SK-MEL-5 (cell line): ENCODE measurements at regions not wholly inside any gene's neighbourhood (a gene's known extent, or its start where the extent isn't known, plus 50 kb on each side); places are given as distances from the start of the nearest gene placed in this dataset.

Source experiments
- DNase-seq: peaks from one replicate; pipeline ENCODE4 v3.0.0-alpha.2; 2016; ENCODE audit warnings: low read depth, low spot score
- in situ Hi-C: cut with HindIII; loops from 2 replicates; pipeline ENCODE4 v1.10.0; 2016; ENCODE audit warnings: low sequenced_read_pairs, high pct_unique_total_duplicates, low pct_unique_long_range_greater_than_20kb

DNA sequence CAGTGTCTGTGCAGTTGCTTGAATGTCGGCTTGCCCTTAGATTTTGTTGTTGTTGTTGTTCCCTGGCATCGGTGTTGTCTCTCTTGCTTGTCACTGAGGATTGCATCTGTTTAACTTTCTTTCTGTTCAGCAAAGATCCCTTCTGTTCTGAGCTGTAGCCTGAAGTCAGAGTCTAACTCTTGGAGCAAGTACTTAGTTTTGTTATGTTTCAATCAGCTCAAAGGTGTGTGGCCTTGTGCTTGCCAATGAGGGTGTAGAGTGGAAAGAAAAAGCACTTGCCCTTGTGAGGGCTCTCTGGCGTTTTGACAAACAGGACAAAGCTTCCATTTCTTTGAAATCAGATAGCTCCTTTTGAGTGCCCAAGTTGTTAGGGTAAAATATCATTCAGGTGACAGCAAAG is 757.1 kb upstream of the CDH7 start:
- in situ Hi-C loops, result no loop called here
- no peak for DNase-seq

DNA sequence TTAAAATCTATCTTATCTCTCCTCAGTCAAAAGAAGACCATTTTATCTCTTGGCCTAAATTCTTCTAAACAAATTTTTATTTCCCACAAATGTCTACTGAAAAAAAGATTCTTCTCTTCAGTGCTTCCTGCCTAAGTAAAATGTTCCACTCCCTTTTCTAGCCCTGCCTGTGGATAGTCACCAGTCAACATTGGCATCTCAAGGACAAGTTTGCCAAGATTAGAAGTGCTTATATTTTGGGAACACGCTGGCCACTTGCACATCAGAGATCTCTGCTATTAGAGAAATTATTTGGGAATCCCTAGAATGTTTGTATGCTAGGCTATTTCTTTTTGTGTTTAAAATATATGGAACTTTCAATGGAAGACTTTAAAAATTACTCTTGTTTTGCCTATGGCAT is 758.2 kb upstream of the CDH7 start:
- no peak for DNase-seq
- in situ Hi-C loops, result no loop called here

- in situ Hi-C loops, result no loop called here
- no peak for DNase-seq
These were observed 759.7 kb upstream of the CDH7 start for GRCh38 chr18:64991102-64991501.

- DNase-seq, result no peak
- in situ Hi-C loops, result no loop called here
These were observed 763.8 kb upstream of the CDH7 start for GRCh38 chr18:64986906-64987495.

DNA sequence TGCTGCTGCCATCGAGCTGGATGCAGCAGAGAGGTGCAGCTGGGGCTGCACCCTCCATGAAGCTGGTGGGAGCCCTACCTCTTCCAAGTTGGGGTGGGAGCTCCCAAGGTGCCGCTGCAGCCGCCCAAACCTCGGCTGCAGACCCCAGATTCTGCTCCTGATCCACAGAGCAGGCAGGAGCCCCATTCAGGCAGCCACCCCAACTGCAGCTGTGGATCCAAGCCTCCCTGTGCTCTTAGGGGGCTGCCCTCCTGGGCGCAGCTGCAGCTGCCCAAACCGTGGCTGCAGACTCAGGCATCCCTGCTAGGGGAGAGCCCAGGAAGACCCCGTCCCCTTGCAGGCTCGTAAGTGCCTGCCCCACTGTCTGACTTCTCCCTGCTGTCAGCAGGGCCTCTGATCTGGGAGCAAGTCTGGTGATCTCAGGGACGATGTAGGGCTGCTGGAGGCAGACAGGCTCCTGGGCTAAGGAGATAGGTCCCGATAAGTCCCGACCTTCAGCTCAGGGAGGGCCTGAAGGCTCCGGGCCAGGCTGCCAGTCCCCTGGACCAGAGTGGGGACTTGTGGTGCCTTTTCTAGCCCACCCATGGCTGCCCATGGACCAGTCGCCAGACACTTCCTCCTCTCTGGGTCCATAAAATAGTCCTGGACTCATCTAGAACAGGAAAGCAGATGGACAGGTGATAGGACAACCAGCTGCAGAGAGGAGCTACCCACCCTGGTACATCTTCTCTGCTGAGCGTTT is 767.1 kb upstream of the CDH7 start:
- in situ Hi-C loops, result no loop called here
- no peak for DNase-seq

DNA sequence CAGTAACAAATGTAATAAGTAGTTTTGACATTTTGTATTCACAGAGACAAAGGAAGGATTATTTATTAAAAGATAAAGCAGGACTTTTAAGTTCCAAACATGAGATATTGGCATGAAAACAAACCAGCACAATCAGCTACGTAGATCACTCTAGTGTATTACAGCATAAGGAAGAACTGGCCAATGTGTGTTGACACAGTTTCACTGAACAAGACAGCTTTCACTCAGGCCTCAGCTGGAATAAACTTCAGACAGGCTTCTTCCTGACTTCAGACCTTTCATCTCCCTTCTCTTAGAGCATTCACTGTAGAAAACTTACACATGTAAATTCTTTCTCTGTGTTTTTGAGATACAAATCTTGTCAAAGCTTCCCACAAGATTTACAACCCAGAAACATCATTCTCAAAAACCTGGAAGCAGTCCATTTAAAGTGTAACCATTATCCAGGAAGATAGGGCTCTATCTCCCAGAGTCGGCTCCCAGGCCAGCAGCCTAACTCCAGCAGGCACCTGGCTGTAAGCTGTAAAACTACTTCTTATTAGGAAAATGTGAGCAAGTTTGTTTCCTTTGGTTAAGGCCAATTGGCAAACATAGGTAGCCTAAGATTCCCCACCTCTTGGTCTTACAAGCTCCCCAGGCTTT is 768.3 kb upstream of the CDH7 start:
- DNase-seq, result no peak
- in situ Hi-C loops, result no loop called here

DNA sequence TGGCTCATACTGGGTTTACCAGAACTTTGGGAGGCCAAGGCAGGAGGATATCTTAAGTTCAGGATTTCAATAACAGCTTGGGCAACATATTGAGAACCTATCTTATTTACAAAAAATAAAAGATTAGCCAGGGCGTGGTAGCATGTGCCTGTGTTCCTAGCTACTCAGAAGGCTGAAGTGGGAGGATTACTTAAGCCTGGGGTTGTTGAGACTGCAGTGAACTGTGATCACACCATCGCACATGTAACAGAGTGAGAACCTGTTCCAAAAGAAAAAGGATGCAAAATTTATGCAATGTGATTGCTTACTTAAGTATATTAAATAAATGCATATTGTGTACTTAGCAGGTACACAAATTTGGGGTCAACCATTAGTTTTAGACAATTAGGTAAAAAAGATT is 768.9 kb upstream of the CDH7 start:
- DNase-seq, result no peak
- in situ Hi-C loops, result no loop called here

DNA sequence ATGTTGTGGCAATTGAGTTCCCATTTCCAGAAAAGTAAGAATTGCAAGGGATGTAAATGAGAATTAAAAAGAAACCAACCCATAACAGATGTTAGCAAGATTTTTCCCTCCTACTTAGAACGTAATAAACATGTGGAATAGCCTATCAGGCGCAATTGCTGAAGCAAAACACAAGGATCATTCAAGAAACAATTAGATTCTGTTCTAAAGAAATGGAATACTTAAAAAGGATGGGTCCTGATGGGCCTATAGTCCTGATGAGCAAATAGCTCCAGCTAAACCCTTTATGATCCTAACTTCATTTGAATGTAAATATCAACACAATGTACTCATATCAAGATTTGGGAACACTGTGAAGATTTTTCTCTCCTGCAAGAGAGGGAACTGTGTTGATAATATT is 771.0 kb upstream of the CDH7 start:
- DNase-seq, result no peak
- in situ Hi-C loops, result no loop called here

- DNase-seq, result no peak
These were observed 776.3 kb upstream of the CDH7 start for GRCh38 chr18:64974391-64975125.

DNA sequence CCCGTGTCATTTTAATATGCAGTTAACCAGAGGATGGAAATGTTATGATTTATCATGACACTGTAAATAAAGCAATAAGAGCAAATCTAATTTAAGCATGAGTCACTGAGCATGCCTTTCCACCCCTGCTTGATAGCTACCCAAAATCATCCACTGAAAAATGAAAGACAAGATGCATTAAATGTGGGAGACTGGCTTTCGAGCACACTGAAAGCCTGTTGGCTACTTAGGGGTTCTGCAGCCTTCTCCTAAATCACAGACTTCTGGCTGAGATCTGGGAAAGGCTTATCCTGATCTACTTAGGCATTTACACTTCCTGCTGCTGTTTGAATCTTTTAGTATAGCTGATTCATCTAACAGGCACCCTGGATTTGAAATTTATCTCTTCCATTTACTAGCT is 778.3 kb upstream of the CDH7 start:
- in situ Hi-C loops, result no loop called here
- DNase-seq, result no peak

More at GRCh38 chr18:64974391-64975125, 776.3 kb upstream of the CDH7 start:
- in situ Hi-C loops, result no loop called here

GRCh38 chr18:64966667-64967066 is 784.1 kb upstream of the CDH7 start:
- peak; percentile 41 for DNase-seq
- in situ Hi-C loops, result no loop called here

DNA sequence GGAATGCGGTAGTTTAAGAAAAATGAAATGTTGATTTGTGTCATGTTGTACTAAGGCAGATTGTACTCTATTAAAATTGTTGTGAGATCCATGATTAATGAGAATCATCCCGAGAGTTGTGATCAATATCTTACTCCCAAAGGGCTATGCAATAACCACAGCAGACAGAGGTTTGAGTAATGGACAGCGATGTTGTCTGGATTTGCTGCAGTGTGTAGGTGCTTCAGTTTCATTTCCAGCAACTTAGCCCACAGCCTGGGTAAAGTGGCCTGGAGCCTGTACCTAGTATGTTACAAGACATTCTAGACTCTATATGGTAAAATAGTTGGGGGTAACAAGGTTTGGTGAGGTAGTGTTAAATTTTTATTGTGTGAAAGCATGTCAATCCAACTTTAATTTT is 794.3 kb upstream of the CDH7 start:
- no peak for DNase-seq
- in situ Hi-C loops, result no loop called here

DNA sequence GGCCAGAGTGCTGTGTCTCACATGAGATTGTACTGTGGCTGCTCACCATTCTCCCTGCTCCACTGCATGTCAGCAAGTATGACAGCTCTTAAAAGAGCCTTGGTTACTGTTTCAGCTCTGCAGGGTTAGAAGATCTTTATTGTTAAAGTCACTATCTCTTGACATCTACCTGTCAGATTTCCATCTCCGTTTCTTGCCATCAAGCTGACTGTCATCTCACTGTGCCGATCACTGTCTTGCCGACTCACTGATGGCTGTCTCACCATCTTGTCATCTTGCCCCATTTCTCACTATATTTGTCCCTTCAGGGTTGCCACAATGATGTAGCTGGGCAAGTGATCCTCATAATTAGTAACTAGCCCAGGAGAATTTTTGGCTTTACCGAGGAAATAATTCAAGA is 800.9 kb upstream of the CDH7 start:
- DNase-seq, result no peak
- in situ Hi-C loops, result no loop called here

- in situ Hi-C loops, result no loop called here
- no peak for DNase-seq
These were observed 787.8 kb upstream of the LINC00305 start for GRCh38 chr18:64936671-64937070.

DNA sequence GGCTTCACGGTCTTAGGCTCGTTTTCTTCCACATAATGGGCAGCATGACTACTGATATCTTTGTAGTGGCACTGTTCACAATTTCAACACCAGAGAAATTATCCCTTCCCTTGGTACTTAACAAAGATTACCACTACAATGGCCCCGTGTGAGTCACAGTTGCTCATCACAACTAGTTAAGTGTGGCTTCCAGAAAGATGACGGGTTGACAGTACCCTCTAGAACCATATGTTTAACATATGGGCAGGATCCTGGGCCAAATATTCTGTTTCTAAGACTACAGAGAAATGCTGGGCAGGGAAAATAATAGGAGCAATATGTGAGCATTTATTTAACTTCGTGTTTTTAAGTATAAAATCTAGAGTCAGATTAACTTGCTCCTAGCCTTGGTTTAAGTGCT is 780.1 kb upstream of the LINC00305 start:
- in situ Hi-C loops, result no loop called here
- DNase-seq, result no peak

GRCh38 chr18:64919971-64920570 is 771.2 kb upstream of the LINC00305 start:
- in situ Hi-C loops, result no loop called here

GRCh38 chr18:64918851-64919250 is 770.0 kb upstream of the LINC00305 start:
- DNase-seq, result no peak
- in situ Hi-C loops, result no loop called here

More at GRCh38 chr18:64919971-64920570, 771.2 kb upstream of the LINC00305 start:
- no peak for DNase-seq

GRCh38 chr18:64893349-64893748 is 744.5 kb upstream of the LINC00305 start:
- in situ Hi-C loops, result no loop called here
- no peak for DNase-seq
